Naive thymus-derived CD8-positive, alpha-beta T cell (primary cell): ENCODE measurements at regions not wholly inside any gene's neighbourhood (a gene's known extent, or its start where the extent isn't known, plus 50 kb on each side); places are given as distances from the start of the nearest gene placed in this dataset. TPM values are rescaled to one million over a fixed set of nuclear protein-coding genes. Genes with fewer than 3 reads are reported as not detected.
A peak's percentile ranks its signal among the peaks of the same experiment; 100 is the strongest.

Experiments used
- ATAC-seq, 2 donors: fragments of 150-1000 bp; cut with Tn5 transposase in 1 of 2; sonication (Bioruptor Pico), chemical (Tn5 transposase) in 1 of 2; 1 replicate in 1 of 2; 2 replicates in 1 of 2; pipeline ENCODE4 v1.10.0; 2021; ENCODE audit warnings: mild to moderate bottlenecking in 2 of 2, moderate library complexity in 2 of 2
- POLR2A ChIA-PET: fragments of 350-600 bp; sonication (Branson Sonifier 250); formaldehyde crosslinking; loops from one replicate; lab custom pipeline; 2021; ENCODE audit warnings: antibody characterized with exemption; lab: Charles Lee
- DNase-seq, 10 donors: peaks; one replicate each; pipeline versions ENCODE4 v3.0.0 to v3.0.0-alpha.2; 2020 to 2022
- H3K27ac Mint-ChIP-seq, 10 donors: one replicate each; pipeline ENCODE4 v1.8.0; 2020 to 2022; ENCODE audit warnings: mild to moderate bottlenecking in 10 of 10, mixed read lengths in 10 of 10, moderate library complexity in 4 of 10, inconsistent platforms in 1 of 10
- H3K27me3 Mint-ChIP-seq, 5 donors: one replicate each; pipeline ENCODE4 v1.8.0; 2021 to 2022; ENCODE audit warnings: mixed read lengths in 5 of 5
- H3K36me3 Mint-ChIP-seq, 3 donors: one replicate each; pipeline ENCODE4 v1.8.0; 2020 to 2022; ENCODE audit warnings: mixed read lengths in 3 of 3, mild to moderate bottlenecking in 2 of 3, inconsistent platforms in 1 of 3
- H3K4me1 Mint-ChIP-seq, 4 donors: one replicate each; pipeline ENCODE4 v1.8.0; 2021 to 2022; ENCODE audit warnings: mixed read lengths in 4 of 4
- H3K4me3 Mint-ChIP-seq, 10 donors: one replicate each; pipeline ENCODE4 v1.8.0; 2020 to 2022; ENCODE audit warnings: mild to moderate bottlenecking in 10 of 10, mixed read lengths in 10 of 10, moderate library complexity in 6 of 10, inconsistent platforms in 1 of 10
- H3K9me3 Mint-ChIP-seq, 9 donors: one replicate each; pipeline ENCODE4 v1.8.0; 2020 to 2022; ENCODE audit warnings: mixed read lengths in 9 of 9, mild to moderate bottlenecking in 3 of 9, inconsistent platforms in 1 of 9, moderate library complexity in 1 of 9
- microRNA-seq: library from miRNA; unstranded; fragments of <30 nt; microRNA quantifications from one replicate; pipeline ENCODE4 v1.2.0, GENCODE V29; 2022; ENCODE audit warnings: borderline microRNAs expressed

GRCh38 chr3:159929171-159930141 lies 59.2 kb upstream of the IL12A start:
- H3K9me3 Mint-ChIP-seq = peaks cover 4 to 19% (median 17%) of the 10 kb centered on the region in 9 donors
- DNase-seq (no peak), ATAC-seq (no peak)
- POLR2A ChIA-PET = no interaction called here
- peak overlapping the region in 1 of 10 donors; percentile 7 for H3K4me3 Mint-ChIP-seq
- peaks cover 0 to 15% (median 7%) of the 10 kb centered on the region in 3 donors for H3K36me3 Mint-ChIP-seq
- peaks cover 0 to 14% (median 1%) of the 10 kb centered on the region in 4 donors for H3K4me1 Mint-ChIP-seq
- peak overlapping the region in 1 of 10 donors; percentile 13 for H3K27ac Mint-ChIP-seq
- H3K27me3 Mint-ChIP-seq = peaks cover 0 to 10% (median 0%) of the 10 kb centered on the region in 5 donors

- Mint-ChIP-seq H3K4me1 (peaks cover 0 to 5% (median 2%) of the 10 kb centered on the region in 4 donors), H3K9me3 (peaks cover 7 to 33% (median 25%) of the 10 kb centered on the region in 9 donors), H3K36me3 (peaks cover 0 to 23% (median 10%) of the 10 kb centered on the region in 3 donors), H3K27me3 (peaks cover 0 to 17% (median 1%) of the 10 kb centered on the region in 5 donors), H3K27ac (no peak overlapping the region), H3K4me3 (no peak overlapping the region)
- ATAC-seq (no peak), DNase-seq (no peak)
- POLR2A ChIA-PET = no interaction called here
Measured at GRCh38 chr3:159934216-159934615, 54.4 kb upstream of the IL12A start.

DNA sequence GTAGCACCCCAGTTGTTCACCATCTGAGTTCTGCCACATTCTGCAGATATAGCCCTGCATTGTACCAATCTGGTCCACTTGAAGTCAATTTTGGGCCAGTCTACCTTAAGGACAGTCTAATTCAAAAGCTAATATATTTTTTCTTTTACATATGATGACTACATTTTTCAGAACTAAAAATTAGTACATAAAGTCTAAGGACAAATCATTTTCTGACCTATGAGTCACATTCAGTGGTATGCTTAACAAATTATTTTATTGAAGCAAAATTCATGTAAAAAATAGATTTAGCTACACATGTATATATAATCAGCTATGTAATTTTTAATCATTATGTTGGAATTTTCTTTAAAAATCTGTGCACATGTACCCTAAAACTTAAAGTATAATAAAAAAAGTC lies 52.1 kb upstream of the IL12A start:
- Mint-ChIP-seq H3K9me3 (peaks cover 7 to 37% (median 27%) of the 10 kb centered on the region in 9 donors), H3K4me1 (peaks cover 0 to 2% (median 0%) of the 10 kb centered on the region in 4 donors), H3K4me3 (no peak overlapping the region), H3K27ac (no peak overlapping the region), H3K36me3 (peaks cover 0 to 23% (median 10%) of the 10 kb centered on the region in 3 donors), H3K27me3 (peaks cover 0 to 16% (median 2%) of the 10 kb centered on the region in 5 donors)
- DNase-seq (no peak), ATAC-seq (no peak)
- POLR2A ChIA-PET = no interaction called here

DNA sequence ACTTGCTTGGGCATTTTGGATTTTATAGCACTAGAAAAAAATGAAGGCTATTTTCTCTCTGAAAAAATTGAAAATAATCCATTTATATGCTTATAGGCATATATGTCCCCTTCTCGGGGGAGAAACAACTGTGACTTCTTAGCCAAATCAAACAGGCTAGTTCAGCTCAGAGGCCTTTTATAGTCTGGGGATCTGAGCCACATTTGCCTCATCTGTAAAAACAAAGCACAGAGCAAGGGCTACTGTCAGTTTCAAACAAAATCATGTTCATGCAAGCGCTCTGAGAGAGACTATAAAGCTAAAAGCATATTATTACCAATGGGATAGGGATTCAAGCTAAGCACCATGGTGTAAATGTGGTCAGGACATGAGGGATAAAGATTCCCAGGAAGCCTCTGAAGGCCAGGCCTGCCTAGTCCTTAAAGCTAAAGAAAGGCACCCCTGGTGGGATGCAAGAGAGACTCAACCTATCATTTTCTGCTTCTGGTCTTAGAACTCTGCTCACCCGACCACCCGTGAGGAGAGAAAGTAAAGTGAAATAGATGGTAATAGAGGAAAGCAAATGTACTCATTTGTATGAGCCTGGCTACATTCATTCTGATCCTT lies 51.0 kb upstream of the IL12A start:
- H3K27ac Mint-ChIP-seq = no peak overlapping the region
- no peak for DNase-seq
- peaks cover 7 to 35% (median 26%) of the 10 kb centered on the region in 9 donors for H3K9me3 Mint-ChIP-seq
- POLR2A ChIA-PET = no interaction called here
- H3K4me1 Mint-ChIP-seq = peaks cover 0 to 2% (median 0%) of the 10 kb centered on the region in 4 donors
- peaks cover 0 to 16% (median 2%) of the 10 kb centered on the region in 5 donors for H3K27me3 Mint-ChIP-seq
- H3K36me3 Mint-ChIP-seq = peaks cover 0 to 23% (median 10%) of the 10 kb centered on the region in 3 donors
- H3K4me3 Mint-ChIP-seq = no peak overlapping the region
- no peak for ATAC-seq

- Mint-ChIP-seq H3K27me3 (peaks cover 2 to 26% (median 8%) of the 10 kb centered on the region in 5 donors), H3K4me1 (peaks cover 0 to 2% (median 0%) of the 10 kb centered on the region in 4 donors), H3K27ac (no peak overlapping the region), H3K36me3 (peaks cover 0 to 15% (median 6%) of the 10 kb centered on the region in 3 donors), H3K9me3 (peaks cover 3 to 26% (median 17%) of the 10 kb centered on the region in 9 donors), H3K4me3 (no peak overlapping the region)
- no peak for ATAC-seq
- POLR2A ChIA-PET = no interaction called here
- no peak for DNase-seq
Measured at GRCh38 chr3:159938714-159939113, 49.9 kb upstream of the IL12A start.

Small RNA genes in the stretch of these regions (microRNA-seq; reads per million reads assigned to microRNA genes)
- not detected for gene MIR3919
